CD4-positive, alpha-beta T cell treated with Interleukin-17A for 4 hours (primary cell): ENCODE measurements at regions not wholly inside any gene's neighbourhood (a gene's known extent, or its start where the extent isn't known, plus 50 kb on each side); places are given as distances from the start of the nearest gene placed in this dataset.
A peak's percentile ranks its signal among the peaks of the same experiment; 100 is the strongest.
"Not testable (repeated sequence)": the region's sequence is repeated elsewhere in the genome, so short reads cannot be mapped to it uniquely, and the experiment has no call there.

Experiments
- DNase-seq: peaks from one replicate; pipeline ENCODE4 v3.0.0-alpha.2; 2020; ENCODE audit warnings: mixed read lengths

DNA sequence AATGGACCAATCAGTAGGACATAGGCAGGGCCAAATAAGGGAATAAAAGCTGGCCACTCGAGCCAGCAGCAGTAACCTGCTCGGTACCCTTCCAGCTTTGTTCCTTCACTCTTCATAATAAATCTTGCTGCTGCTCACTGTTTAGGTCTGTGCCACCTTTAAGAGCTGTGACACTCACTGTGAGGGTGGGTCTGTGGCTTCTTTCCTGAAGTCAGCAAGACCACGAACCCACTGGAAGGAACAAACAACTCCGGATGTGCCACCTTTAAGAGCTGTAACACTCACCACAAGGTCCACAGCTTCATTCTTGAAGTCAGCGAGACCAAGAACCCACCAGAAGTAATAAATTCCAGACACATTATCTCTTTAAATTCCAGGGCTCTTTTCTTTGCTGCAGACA lies 1922.3 kb upstream of the PCDH20 start:
- no peak for DNase-seq

DNA sequence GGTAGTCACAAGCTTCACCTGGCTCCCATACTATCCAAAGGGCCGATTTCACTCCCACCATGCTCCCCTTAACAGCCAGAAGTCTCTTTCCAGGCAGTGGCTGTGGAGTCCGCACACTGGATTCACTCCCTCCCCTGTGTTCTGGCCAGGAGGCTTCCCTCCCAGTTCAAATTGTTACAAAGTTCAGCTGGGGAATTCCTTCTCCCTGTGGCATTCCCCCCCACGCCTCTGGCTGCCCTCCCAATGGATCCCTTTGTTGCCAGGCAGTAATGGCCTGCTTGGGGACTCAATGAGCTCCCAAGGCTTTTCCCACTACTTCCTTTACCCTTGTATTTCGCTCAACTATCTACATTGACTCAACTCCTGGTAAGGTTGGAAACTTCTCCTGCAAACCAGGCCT lies 1921.4 kb upstream of the PCDH20 start:
- DNase-seq: no peak

DNA sequence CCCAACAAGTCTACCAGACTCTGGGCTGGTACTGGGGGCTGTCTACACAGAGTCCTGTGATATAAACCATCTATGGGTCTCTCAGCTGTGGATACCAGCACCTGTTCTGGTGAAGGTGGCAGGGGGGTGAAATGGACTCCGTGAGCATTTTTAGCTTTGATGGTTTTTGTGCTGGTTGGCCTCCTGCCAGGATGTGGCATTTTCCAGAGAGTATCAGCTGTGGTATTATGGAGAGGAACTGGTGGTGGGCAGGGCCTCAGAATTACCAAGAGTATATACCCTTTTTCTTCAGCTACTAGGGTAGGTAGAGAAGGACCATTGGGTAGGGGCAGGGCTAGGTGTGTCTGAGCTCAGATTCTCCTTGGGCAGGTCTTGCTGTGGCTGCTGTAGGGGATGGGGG lies 1920.9 kb upstream of the PCDH20 start:
- DNase-seq: no peak

DNA sequence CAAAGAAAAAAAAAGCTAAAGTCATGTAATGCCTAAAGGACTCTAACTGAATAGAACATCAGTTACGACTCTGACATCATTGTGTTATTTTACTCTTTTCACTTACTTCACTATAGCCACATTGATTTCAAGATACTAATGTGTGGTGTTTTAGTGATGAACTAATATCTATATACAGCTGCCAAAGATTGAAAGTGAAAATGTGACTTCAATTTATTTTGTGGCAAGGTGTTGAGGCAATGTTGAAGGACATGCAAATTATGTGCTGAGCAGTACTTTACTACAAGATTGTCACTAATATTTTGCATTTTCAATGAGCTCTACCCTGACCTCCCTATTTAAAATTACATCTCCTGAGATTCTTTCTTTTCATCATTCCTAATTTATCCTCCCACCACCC lies 1911.9 kb upstream of the PCDH20 start:
- DNase-seq: no peak

DNA sequence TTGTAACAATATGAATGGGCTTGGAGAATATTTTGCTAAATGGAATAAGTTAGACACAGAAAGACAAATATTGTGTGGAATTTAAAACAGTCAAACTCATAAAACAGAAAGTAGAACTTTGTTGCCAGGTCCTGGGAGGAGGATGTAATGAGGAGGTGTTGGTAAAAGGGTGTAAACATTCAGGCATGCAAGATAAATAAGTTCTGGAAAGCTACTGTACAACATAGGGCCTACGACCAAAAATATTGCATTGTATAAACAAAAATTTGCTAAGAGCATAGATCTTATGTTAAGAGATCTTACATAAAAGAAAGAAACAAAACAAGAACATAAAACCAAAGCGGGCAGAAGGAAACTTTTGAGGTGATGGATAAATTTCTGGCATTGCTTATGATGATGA lies 1907.8 kb upstream of the PCDH20 start:
- DNase-seq: no peak

DNA sequence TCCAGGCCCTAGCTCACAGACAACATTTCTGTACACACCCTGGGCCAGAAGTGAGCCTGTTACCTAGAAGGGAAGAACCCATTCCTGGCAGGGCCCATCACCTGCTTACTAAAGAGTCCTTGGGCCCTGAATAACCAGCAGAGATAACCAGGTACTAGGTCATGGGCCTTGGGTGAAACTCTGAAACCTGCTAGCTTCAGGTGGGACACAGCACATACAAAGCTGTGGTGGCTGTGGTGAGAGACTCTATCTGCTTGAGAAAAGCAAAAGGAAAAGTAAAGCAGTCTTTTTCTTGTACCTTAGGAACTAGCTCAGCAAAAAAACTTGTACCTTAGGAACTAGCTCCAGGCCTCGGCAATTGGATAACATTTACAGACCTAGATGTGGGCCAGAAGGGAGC lies 1895.9 kb upstream of the PCDH20 start:
- DNase-seq: no peak

DNA sequence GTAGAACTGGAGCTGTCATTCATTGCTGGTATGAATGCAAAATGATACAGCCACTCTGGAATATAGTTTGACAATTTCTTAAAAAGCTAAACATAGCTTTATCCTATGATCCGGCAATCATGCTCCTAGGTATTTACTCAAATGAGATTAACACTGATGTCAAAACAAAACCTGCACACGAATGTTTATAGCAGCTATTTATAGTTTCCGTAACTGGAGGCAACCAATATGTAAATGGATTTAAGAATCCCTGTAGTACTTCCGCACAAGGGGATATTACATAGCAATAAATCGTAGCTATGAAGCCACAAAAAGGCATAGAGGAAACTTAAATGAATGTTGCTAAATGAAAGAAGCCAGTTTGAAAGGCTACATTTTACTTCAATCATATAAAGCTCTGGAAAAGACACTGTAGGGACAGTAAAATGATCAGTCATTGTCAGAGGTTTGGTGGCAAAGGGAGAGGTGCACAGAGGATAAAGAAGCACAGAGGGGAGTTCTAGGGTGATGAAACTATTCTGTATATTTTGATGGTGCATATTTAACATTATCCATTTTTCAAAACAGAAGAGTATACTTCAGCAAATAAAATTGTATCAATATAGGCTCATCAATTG lies 1893.0 kb upstream of the PCDH20 start:
- DNase-seq: no peak

DNA sequence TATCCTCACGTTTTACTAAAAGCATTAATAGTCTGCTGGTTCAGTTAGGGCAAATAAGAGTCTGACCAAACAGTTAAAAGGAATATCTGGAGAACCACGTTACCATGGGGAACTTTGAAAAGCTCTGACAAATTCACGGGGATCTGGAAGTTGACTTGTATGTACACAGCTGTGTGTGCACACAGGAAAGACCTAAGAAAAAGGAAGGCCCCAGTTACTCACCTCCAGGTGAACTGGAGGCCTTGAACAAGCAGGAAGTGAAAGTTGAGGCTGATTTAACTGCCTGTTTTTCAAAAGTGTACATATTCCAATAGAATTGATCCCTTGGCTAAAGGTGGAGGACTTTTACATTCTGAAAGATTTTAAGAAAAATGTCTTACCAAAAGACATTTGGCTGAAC lies 1891.6 kb upstream of the PCDH20 start:
- no peak for DNase-seq

DNA sequence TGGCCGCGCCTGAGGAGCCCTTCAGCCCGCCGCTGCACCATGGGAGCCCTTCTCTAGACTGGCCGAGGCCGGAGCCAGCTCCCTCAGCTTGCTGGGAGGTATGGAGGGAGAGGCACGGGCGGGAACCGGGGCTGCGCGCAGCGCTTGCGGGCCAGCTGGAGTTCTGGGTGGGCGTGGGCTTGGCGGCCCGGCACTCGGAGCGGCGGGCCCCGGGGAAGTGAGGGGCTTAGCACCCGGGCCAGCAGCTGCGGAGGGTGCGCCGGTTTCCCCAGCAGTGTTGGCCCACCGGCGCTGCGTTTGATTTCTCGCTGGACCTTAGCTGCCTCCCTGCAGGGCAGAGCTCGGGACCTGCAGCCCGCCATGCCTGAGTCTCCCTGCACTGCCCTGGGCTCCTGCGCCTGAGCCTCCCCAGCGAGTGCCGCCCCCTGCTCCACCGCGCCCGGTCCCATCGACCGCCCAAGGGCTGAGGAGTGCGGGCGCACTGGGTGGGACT lies 1890.0 kb upstream of the PCDH20 start:
- peak; percentile 1 for DNase-seq

DNA sequence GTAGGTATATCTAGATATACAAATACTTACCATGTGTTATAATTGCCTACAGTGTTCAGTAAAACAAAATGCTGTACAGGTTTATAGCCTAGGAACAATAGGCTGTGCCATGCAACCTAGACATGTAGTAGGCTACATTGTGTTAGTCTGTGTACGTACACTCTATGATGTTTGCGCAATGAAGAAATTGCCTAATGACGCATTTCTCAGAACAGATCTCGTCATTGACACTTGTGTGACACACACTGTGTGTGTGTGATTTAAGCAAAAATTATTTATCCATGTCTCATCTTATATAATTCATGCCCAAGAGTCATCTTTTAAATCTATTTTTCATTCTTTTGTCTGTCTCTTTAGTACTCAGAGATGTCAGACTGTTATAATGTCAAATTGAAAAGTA lies 1888.8 kb upstream of the PCDH20 start:
- DNase-seq: no peak

DNA sequence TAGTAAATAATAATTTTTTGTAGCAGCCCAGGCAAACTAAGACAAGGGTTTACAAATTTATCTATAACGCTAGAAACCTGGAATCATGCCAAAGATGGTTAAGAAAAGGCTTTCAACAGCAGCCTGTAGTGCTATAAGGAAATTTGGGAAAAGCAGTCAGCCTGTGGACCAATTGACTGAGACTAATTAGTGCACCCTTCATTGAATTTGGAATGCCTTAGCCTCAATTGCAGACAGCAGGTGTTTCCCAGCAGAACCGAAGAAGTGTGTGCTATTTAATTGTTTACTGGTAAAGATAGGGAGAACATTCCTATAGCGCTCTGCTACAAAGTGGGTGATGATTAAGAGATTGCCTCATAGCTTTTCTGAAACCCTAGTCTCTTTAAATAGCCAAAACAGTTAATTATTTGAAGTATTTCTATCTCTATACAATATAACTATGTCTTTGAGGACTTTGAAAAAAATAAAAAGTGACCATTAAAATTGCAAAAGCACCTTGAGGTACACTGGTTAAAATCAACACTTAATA lies 1884.3 kb upstream of the PCDH20 start:
- DNase-seq: no peak

DNA sequence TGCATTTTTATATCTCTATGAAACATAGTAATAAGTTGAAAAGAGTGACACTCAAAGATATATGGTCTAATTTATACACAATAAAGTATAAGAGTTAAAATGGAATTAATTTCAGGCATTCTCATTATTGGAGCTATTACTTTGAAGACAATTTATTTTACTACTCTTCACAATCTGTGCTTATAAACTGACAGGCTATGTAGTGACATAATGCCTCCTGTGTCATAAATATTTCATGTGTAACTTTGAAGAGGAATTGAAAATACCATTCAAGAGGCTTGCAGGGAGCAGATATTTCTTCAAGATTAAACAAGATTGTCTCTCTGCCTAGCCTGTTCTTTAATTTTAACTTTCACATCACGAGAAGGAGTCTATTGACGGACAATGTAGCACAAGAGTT lies 1881.5 kb upstream of the PCDH20 start:
- no peak for DNase-seq

DNA sequence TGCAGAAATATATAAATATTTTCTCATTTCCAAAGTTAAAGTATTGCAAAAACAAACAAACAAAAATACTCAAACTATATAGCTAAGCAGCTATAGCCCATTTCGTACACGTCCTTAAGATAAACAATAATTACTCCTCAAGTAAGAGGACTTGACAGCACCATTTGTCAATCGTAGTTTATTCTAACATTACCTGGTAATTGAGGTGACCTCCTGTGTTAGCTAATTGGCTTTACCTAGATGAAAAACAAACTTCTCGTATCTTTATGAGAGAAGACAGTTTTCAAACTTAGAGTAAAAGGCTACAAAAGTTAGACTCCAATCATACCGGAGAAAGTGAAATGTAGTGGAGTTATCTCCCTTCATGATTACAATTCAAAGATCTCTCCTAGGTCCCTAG lies 1876.1 kb upstream of the PCDH20 start:
- no peak for DNase-seq

DNA sequence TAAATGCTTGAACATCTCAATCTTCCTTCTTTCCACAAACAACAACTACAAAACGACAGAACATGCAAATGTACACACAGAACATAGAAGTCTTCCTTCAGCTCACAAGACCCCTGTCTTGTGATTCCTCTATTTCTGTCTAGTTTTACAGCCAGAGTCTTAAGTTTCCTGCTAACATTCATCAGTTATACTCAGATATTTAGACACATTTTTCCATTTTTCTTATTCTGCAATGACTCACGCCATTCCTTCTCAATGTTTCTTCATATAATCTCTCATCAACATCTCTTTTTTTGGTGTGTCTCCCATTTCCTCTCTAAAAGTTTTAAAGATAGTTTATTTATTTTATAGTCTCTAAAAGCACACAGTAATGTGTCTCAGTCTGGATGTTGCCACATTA lies 1872.9 kb upstream of the PCDH20 start:
- no peak for DNase-seq

DNA sequence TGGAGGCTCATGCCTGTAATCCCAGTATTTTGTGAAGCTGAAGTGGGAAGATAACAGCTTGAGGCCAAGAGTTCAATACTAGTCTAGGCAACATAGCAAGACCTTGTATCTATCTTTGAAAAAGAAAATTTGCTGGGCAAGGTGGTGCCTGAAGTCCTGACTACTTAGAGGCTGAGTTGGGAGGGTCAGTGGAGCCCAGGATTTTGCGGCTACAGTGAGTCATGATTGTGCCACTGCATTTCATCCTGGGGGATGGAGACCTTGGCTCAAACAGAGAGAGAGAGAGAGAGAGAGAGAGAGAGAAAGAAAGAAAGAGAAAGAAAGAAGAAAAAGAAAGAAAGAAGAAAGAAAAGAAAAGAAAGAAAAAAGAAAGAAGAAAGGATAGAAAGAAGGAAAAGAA lies 1872.3 kb upstream of the PCDH20 start:
- no peak for DNase-seq

DNA sequence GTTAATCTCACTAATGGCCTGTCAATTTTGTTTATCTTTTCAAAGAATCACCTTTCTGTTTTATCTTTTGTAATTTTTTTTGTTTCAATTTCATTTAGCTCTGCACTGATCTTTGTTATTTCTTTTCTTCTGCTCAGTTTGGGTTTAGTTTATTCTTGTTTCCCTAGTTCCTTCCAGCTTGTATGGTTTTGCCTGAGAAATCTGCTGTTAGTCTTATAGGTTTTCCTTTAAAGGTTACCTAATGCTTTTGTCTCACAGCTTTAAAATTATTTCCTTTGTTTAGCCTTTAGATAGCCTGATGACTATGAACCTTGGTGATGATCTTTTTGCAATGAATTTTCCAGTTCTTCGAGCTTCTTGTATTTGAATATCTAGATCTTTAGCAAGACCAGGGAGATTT lies 1869.8 kb upstream of the PCDH20 start:
- DNase-seq: no peak

DNA sequence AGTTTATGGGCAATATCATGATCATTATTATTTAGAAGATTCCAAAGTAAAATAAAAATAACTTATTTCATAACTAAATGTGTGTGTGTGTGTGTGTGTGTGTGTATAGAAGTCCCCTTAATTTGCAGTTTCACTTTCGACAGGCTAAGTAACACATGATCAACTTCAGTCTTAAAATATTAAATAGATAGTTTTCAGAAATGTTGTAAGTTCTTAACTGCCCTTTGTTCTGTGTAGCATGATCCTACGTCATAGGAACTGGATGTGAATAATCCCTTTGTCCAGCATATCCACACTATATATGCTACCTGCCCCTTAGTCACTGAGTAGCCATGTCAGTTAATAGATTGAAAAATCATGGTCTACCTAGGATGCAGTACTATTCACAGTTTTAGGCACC lies 1863.5 kb upstream of the PCDH20 start:
- no peak for DNase-seq

DNA sequence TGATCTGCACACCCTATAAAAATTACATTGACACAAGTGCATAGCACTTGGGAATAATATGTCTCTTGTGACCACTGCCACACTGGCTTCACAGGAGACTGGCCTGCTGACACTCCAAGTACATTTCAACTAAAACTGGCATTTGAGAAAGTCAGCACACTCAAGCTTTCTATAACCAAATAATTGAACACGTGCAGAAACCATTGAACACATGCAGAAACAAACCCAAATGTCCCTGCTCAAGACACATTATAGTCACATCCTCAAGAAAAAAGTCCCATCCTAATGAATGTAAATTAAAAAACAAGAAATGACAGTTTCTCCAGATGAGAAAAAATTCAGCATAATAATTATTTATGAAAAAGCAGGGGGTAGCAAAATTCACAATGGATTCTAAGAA lies 1859.1 kb upstream of the PCDH20 start:
- DNase-seq: no peak

DNA sequence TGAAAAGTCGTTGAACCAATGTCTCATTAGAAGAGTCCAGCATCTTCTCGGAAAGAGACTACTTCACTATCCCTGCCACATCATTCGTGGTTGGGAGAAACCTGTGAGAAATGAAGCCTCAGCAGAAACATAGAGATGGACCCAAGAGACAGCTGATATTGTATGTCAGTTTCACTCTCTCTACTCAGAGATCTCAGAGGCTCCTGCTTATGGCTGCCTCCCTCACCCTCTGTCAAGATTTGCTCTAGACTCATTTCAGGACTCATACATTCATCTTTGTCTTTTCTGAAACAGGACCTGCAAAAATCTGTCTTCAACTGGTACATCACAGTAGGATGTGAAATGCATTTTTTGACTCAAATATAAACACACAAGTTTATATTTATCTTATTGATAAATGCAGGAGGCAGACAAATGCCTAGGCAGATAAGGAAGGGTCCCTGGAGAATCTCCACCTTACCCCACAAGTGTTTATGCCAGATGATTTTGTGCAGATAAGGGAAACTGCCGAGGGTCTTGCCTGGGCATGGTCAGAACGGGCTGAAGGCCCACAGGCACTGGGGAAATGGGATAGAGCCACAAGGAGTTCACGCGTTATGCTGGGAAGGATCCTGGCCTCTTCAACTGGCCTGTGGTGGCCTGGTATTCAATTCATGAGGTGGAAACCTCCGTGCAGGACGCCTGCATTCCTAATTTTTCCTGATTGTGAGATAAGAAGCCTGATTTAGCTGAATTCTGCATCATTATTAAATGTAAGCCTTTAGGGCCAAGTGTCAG lies 1834.0 kb upstream of the PCDH20 start:
- DNase-seq: no peak

DNA sequence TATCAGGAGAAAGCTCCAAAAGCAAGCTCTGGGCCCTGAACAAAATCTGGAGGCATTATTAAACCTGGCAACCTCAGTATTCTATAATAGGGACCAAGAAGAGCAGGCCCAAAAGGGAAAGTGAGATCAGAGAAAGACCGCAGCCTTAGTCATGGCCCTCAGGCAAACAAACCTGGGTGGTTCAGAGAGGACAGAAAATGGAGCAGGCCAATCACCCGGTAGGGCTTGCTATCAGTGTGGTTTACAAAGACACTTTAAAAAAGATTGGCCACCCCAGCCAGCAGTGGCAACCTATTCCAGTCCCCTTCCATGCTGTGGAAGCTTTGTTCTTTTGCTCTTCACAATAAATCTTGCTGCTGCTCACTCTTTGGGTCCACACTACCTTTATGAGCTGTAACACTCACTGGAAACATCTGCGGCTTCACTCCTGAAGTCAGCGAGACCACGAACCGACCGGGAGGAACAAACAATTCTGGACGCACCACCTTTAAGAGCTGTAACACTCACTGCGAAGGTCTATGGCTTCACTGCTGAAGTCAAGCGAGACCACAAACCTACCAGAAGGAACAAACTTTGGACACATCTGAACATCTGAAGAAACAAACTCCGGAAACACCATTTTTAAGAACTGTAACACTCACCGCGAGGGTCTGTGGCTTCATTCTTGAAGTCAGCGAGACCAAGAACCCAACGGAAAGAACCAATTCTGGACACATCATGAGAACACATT lies 1821.2 kb upstream of the PCDH20 start:
- DNase-seq: not testable (repeated sequence)

DNA sequence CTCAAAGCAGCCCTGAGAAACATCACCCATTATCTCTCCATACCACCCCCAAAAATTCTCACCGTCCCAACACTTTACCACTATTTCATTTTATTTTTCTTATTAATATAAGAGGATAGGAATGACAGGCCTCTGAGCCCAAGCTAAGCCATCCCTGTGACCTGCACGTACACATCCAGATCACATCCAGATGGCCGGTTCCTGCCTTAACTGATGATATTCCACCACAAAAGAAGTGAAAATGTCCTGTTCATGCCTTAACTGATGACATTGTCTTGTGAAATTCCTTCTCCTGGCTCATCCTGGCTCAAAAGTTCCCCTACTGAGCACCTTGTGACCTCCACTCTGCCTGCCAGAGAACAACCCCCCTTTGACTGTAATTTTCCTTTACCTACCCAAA lies 1802.9 kb upstream of the PCDH20 start:
- DNase-seq: not testable (repeated sequence)

DNA sequence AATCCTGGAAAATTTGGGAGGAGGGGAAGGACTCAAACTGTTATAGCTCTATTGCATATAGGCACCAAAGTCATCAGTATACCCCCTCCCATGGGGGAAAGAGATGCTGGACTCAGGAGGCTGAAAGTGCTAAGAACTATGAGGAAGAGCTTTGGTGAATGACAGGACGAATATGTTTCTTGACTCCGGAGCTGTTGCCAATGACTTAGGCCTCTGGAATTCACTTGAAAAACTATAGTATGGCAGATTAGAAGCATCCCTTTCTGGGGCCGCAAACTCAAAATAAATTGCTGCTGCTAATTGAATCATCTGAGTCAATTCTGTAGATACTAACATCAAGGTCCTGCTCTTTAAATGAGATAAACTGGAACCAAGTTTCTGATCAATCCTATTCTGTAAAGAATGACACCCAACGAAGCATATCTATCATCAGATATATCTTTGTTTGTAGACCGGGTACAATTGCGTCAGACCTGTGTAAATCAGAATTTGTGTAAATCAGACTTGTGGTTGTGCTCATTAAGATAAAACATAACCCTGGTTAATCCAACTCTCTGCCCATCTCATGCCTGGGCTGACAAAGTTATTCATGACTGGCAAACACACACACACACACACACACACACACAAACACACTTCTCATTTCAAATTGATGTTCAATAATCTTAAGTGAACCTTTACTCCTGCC lies 1793.8 kb upstream of the PCDH20 start:
- DNase-seq: no peak

DNA sequence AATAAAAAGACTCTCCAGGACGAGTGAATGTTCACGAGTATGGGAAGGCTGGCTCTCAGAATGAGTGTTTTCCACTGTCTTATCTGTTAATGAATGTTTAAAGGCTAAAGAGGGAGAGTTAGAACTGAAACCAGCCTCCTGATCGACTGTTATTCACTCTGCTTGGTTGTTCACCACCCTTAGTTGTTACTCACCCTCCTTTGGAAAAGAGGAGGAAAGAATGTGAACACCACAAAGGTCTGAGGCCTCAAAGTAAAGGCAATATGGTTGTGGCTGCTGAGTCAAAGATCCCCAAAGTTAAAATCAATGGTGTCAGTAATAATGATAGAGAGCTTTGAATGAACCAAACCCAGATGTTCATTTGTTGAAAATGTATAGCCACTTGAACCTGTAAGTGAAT lies 1793.2 kb upstream of the PCDH20 start:
- no peak for DNase-seq
